ENCODE measurements at regions not wholly inside any gene's neighbourhood (a gene's known extent, or its start where the extent isn't known, plus 50 kb on each side); places are given as distances from the start of the nearest gene placed in this dataset.

DNA sequence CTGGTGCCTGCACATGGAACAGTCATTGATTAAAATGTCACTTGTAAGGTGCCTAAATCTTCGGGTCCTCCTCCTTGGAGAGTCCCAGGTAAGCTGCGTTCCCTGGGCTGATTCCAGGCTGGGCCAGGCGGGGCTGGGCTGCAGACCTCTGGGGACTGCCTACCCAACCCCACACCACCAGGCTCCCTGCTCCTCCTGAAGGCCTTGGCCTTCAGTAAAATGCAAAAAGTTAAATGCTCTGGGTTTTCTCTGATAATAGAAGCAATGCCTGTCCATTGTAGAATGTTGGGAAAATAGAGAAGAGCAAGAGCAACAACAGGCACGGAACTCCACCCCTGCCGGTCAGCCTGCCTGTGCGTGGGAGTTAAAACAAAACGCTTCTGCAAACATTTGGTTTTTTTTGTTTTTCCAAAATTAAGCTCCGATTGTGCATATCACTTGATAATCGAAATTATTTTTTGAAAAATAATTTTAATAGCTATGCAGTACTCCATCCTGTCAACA lies 363.9 kb downstream of the SEC14L1 start:
- no peak overlapping the region for H3K4me3 ChIP-seq (replicated peaks; ENCODE audit: low read depth, low read length)
- H3K36me3 ChIP-seq (ENCODE audit: control insufficient read depth, insufficient read depth, low read length), result peaks cover 4% of the 10 kb centered on the region
- H3K27me3 ChIP-seq (replicated peaks; ENCODE audit: control insufficient read depth, insufficient read depth, low read length), result no peaks in the 10 kb centered on the region
- TF ChIP-seq, protein P1, sequence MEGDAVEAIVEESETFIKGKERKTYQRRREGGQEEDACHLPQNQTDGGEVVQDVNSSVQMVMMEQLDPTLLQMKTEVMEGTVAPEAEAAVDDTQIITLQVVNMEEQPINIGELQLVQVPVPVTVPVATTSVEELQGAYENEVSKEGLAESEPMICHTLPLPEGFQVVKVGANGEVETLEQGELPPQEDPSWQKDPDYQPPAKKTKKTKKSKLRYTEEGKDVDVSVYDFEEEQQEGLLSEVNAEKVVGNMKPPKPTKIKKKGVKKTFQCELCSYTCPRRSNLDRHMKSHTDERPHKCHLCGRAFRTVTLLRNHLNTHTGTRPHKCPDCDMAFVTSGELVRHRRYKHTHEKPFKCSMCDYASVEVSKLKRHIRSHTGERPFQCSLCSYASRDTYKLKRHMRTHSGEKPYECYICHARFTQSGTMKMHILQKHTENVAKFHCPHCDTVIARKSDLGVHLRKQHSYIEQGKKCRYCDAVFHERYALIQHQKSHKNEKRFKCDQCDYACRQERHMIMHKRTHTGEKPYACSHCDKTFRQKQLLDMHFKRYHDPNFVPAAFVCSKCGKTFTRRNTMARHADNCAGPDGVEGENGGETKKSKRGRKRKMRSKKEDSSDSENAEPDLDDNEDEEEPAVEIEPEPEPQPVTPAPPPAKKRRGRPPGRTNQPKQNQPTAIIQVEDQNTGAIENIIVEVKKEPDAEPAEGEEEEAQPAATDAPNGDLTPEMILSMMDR (IDR thresholded peaks at IDR 0.05; ENCODE audit: insufficient read depth, low read length, poor library complexity, severe bottlenecking), result no peak
- no peak for DNase-seq (ENCODE audit: extremely low read depth, insufficient read length)

DNA sequence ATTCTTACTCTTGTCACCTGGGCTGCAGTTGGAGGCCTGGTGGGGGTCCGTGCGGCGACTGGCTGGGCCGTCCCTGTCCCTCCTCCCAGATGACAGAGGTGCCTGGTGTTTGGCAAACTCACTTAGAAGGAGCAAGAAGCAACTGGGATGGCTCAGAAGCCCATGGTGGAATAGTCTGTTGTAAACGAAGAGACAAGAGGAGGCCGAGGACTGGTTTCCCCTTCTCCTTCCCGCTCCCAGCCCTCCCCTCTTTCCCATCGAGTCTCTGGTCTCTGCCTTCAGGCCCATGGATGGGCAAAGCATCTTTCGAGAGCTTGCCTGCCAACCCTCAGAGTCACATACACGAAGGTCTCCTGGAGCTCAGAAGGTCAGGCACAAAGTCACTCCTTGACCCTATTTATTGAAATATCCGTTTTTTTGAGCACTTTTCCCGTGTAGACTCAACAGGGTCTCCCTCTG lies 364.4 kb downstream of the SEC14L1 start:
- TF ChIP-seq, protein P1 (IDR thresholded peaks at IDR 0.05; ENCODE audit: insufficient read depth, low read length, poor library complexity, severe bottlenecking), result no peak
- Histone ChIP-seq H3K4me3 (replicated peaks; ENCODE audit: low read depth, low read length) (no peak overlapping the region), H3K36me3 (ENCODE audit: control insufficient read depth, insufficient read depth, low read length) (no peaks in the 10 kb centered on the region), H3K27me3 (replicated peaks; ENCODE audit: control insufficient read depth, insufficient read depth, low read length) (no peaks in the 10 kb centered on the region)
- no peak for DNase-seq (ENCODE audit: extremely low read depth, insufficient read length)

DNA sequence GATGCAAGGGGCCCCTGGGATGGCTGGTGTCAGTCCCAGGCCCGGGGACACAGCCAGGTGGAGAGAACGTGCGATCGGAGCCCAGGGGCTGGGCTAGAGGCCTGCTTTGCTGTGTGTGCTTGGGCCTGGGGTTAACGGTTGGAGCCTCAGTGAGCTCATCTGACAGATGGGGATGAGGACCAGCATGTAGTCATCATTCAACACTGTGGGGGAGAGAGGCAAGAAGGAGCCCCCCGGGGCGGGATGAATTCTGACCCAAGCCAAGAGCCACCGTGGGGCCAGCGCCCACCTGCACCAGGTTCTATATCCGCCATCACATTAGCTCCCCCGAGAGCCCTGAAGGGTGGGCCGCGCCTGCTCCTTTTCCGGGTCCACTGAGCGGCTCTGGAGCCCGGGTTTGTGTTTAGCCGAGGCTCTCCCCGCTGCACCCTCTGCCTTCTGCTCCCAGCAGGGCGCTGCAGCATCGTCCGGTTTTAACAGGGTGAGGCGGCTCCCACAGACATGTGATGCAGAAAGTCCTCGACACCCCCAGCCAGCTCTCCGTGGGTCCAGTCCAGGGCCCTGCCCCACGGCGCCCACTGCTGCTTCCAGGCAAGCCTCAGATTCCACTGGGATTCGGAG lies 365.7 kb downstream of the SEC14L1 start:
- TF ChIP-seq, protein P1 (IDR thresholded peaks at IDR 0.05; ENCODE audit: insufficient read depth, low read length, poor library complexity, severe bottlenecking), result no peak
- Histone ChIP-seq H3K4me3 (replicated peaks; ENCODE audit: low read depth, low read length) (no peak overlapping the region), H3K27me3 (replicated peaks; ENCODE audit: control insufficient read depth, insufficient read depth, low read length) (no peaks in the 10 kb centered on the region), H3K36me3 (ENCODE audit: control insufficient read depth, insufficient read depth, low read length) (no peaks in the 10 kb centered on the region)
- no peak for DNase-seq (ENCODE audit: extremely low read depth, insufficient read length)

DNA sequence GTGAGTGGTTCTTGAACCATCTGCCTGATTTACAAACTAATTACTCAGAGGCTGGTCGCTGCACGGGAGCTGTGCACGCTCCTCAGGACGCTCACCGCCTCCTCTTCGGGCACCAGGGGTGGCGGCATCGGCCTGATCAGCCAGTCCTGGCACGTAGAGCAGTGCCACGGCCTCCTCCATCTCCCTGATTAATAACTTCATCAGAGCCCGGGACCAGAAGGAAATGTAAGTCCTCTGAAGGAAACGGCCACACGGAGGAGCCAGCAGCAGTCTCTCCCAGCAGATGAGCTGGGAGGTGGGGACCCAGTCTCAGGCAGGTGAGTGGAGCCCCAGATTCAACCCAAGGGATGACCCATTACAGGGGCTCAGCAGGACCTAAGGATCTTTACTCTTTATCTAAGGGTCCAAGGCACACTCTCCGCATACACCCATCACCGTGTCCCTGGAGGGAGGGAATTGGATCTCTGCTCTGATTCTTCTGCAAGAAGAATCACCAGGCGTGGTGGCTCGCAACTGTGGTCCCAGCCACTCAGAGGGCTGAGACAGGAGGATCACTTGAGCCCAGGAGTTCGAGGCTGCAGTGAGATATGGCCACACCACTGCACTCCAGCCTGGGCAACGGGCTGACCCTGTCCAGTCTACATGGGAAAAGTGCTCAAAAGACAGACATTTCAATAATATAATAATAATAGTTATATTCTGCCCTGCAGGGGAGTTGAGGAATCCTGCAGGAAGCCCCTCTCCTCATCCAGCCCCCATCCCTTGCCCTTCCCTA lies 366.5 kb downstream of the SEC14L1 start:
- Histone ChIP-seq H3K36me3 (ENCODE audit: control insufficient read depth, insufficient read depth, low read length) (no peaks in the 10 kb centered on the region), H3K4me3 (replicated peaks; ENCODE audit: low read depth, low read length) (no peak overlapping the region), H3K27me3 (replicated peaks; ENCODE audit: control insufficient read depth, insufficient read depth, low read length) (no peaks in the 10 kb centered on the region)
- TF ChIP-seq, protein P1 (IDR thresholded peaks at IDR 0.05; ENCODE audit: insufficient read depth, low read length, poor library complexity, severe bottlenecking), result no peak
- no peak for DNase-seq (ENCODE audit: extremely low read depth, insufficient read length)

DNA sequence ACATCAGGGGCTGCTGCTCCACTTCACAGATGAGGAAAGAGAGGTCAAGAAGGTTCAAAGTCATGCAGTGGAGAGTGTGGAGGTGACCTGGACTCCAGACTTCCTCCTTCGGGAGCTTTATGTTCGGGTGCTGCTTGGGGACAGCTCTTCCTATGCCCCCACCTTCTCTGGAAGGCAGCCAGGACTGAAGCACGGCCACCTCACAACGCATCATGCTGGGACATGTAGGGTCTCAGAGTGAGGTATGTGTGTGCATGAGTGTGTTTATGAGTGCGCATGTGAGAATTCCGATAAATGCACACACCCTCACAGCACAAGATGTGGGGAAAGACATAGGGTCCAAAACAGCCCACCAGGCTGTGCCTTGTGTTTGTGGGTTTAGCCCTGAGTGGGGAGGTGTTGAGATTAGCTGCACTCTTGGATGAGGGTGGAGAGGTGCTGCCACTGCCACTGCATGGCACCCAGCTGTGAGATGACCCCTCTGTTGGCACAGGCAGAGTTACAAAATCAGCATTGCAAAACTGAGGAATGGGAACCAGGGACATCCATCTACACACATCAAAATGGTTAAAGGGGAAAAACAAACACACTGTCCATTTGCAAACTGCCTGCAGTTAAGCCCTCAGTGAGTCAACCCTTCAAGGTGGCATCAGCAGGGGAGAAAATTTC lies 367.4 kb downstream of the SEC14L1 start:
- Histone ChIP-seq H3K4me3 (replicated peaks; ENCODE audit: low read depth, low read length) (no peak overlapping the region), H3K36me3 (ENCODE audit: control insufficient read depth, insufficient read depth, low read length) (no peaks in the 10 kb centered on the region), H3K27me3 (replicated peaks; ENCODE audit: control insufficient read depth, insufficient read depth, low read length) (no peaks in the 10 kb centered on the region)
- TF ChIP-seq, protein P1 (IDR thresholded peaks at IDR 0.05; ENCODE audit: insufficient read depth, low read length, poor library complexity, severe bottlenecking), result no peak
- DNase-seq (ENCODE audit: extremely low read depth, insufficient read length), result no peak

Data from GM06990 (cell line).